Neural progenitor cell (in vitro differentiated cells): ENCODE measurements at regions not wholly inside any gene's neighbourhood (a gene's known extent, or its start where the extent isn't known, plus 50 kb on each side); places are given as distances from the start of the nearest gene placed in this dataset.

ENCODE experiments used
- DNase-seq: peaks from one replicate; pipeline ENCODE4 v3.0.0-alpha.2; 2016; ENCODE audit warnings: low spot score
- H2AFZ ChIP-seq: fragments of 200-600 bp; sonication (generic); replicated peaks from 2 replicates; pipeline ENCODE4 v1.6.1; 2016; ENCODE audit warnings: antibody characterized with exemption
- H3F3A ChIP-seq: fragments of 200-600 bp; sonication (generic); 2 replicates; pipeline ENCODE4 v1.6.1; 2016; ENCODE audit warnings: antibody characterized with exemption, low read depth
- H3K27ac ChIP-seq: fragments of 200-600 bp; sonication (generic); 2 replicates; pipeline ENCODE4 v1.5.1; 2016; ENCODE audit warnings: mild to moderate bottlenecking
- H3K27me3 ChIP-seq: fragments of 200-600 bp; sonication (generic); 2 replicates; pipeline ENCODE4 v1.6.1; 2016; ENCODE audit warnings: mild to moderate bottlenecking, moderate library complexity
- H3K36me3 ChIP-seq: fragments of 200-600 bp; sonication (generic); 2 replicates; pipeline ENCODE4 v1.5.1; 2016
- H3K4me1 ChIP-seq: fragments of 200-600 bp; sonication (generic); 2 replicates; pipeline ENCODE4 v1.6.1; 2016; ENCODE audit warnings: mixed run types
- H3K4me2 ChIP-seq: fragments of 200-600 bp; sonication (generic); 2 replicates; pipeline ENCODE4 v1.6.1; 2016
- H3K4me3 ChIP-seq: fragments of 200-600 bp; sonication (generic); 2 replicates; pipeline ENCODE4 v1.5.1; 2016
- H3K79me2 ChIP-seq: fragments of 200-600 bp; sonication (generic); 2 replicates; pipeline ENCODE4 v1.6.1; 2016; ENCODE audit warnings: low read depth
- H3K9ac ChIP-seq: fragments of 200-600 bp; sonication (generic); 2 replicates; pipeline ENCODE4 v1.6.1; 2016
- H3K9me3 ChIP-seq: fragments of 200-600 bp; sonication (generic); 2 replicates; pipeline ENCODE4 v1.5.1; 2016; ENCODE audit warnings: low read depth
- H4K20me1 ChIP-seq: fragments of 200-600 bp; sonication (generic); 2 replicates; pipeline ENCODE4 v1.6.1; 2016; ENCODE audit warnings: low read depth
- H3K27ac Mint-ChIP-seq: 3 replicates; pipeline ENCODE4 v1.8.0; 2021; ENCODE audit warnings: mixed read lengths
- H3K27me3 Mint-ChIP-seq: 2 replicates; pipeline ENCODE4 v1.8.0; 2022; ENCODE audit warnings: low read depth, mild to moderate bottlenecking, inconsistent platforms, moderate library complexity, mixed read lengths; ENCODE audit not compliant: insufficient read depth
- H3K36me3 Mint-ChIP-seq: 3 replicates; pipeline ENCODE4 v1.8.0; 2021; ENCODE audit warnings: mixed read lengths
- H3K4me1 Mint-ChIP-seq: 3 replicates; pipeline ENCODE4 v1.8.0; 2021; ENCODE audit warnings: mixed read lengths
- H3K4me3 Mint-ChIP-seq: 3 replicates; pipeline ENCODE4 v1.8.0; 2021; ENCODE audit warnings: mild to moderate bottlenecking, moderate library complexity, mixed read lengths
- H3K9me3 Mint-ChIP-seq: 3 replicates; pipeline ENCODE4 v1.8.0; 2020; ENCODE audit warnings: mixed read lengths
- CTCF ChIP-seq: fragments of 200-600 bp; sonication (generic); IDR thresholded peaks from 2 replicates; pipeline ENCODE4 v1.5.1; 2017; ENCODE audit warnings: antibody characterized with exemption, mild to moderate bottlenecking
- EZH2 ChIP-seq: fragments of 200-600 bp; sonication (generic); IDR thresholded peaks from 2 replicates; pipeline ENCODE4 v1.6.1; 2017; ENCODE audit warnings: antibody characterized with exemption, mild to moderate bottlenecking, moderate library complexity
- EZH2phosphoT487 ChIP-seq: fragments of 200-600 bp; sonication (generic); IDR thresholded peaks from 2 replicates; pipeline ENCODE4 v1.6.1; 2017; ENCODE audit warnings: antibody characterized with exemption

- Mint-ChIP-seq H3K4me1 (no peaks in the 10 kb centered on the region), H3K9me3 (no peaks in the 10 kb centered on the region), H3K36me3 (no peaks in the 10 kb centered on the region), H3K27me3 (no peaks in the 10 kb centered on the region), H3K27ac (no peak overlapping the region), H3K4me3 (no peak overlapping the region)
- Histone ChIP-seq H3K4me2 (no peak overlapping the region), H4K20me1 (no peaks in the 10 kb centered on the region), H2AFZ (no peak overlapping the region), H3K9ac (no peak overlapping the region), H3F3A (no peaks in the 10 kb centered on the region), H3K27ac (no peak overlapping the region), H3K4me1 (no peaks in the 10 kb centered on the region), H3K79me2 (no peaks in the 10 kb centered on the region), H3K27me3 (no peaks in the 10 kb centered on the region), H3K36me3 (no peaks in the 10 kb centered on the region), H3K9me3 (no peaks in the 10 kb centered on the region), H3K4me3 (no peak overlapping the region)
- no peak for TF ChIP-seq EZH2phosphoT487
- TF ChIP-seq EZH2 = no peak
- no peak for TF ChIP-seq CTCF
- no peak for DNase-seq
These were observed 370.7 kb upstream of the MCTP2 start for GRCh38 chr15:93860701-93861100.

- no peak overlapping the region for H3K27ac ChIP-seq
- no peaks in the 10 kb centered on the region for H3K36me3 Mint-ChIP-seq
- H3K27me3 ChIP-seq = no peaks in the 10 kb centered on the region
- H3K4me2 ChIP-seq = no peak overlapping the region
- no peaks in the 10 kb centered on the region for H3K36me3 ChIP-seq
- no peaks in the 10 kb centered on the region for H3K9me3 Mint-ChIP-seq
- H3F3A ChIP-seq = no peaks in the 10 kb centered on the region
- no peak for TF ChIP-seq EZH2
- TF ChIP-seq EZH2phosphoT487 = no peak
- no peak for TF ChIP-seq CTCF
- no peaks in the 10 kb centered on the region for H4K20me1 ChIP-seq
- no peak overlapping the region for H3K4me3 Mint-ChIP-seq
- H3K4me3 ChIP-seq = no peak overlapping the region
- no peak overlapping the region for H3K9ac ChIP-seq
- no peak for DNase-seq
- no peak overlapping the region for H3K27ac Mint-ChIP-seq
- no peaks in the 10 kb centered on the region for H3K9me3 ChIP-seq
- H3K27me3 Mint-ChIP-seq = no peaks in the 10 kb centered on the region
- H3K4me1 Mint-ChIP-seq = no peaks in the 10 kb centered on the region
- no peaks in the 10 kb centered on the region for H3K79me2 ChIP-seq
- H3K4me1 ChIP-seq = no peaks in the 10 kb centered on the region
- H2AFZ ChIP-seq = no peak overlapping the region
These were observed 372.2 kb upstream of the MCTP2 start for GRCh38 chr15:93859176-93859575.

DNA sequence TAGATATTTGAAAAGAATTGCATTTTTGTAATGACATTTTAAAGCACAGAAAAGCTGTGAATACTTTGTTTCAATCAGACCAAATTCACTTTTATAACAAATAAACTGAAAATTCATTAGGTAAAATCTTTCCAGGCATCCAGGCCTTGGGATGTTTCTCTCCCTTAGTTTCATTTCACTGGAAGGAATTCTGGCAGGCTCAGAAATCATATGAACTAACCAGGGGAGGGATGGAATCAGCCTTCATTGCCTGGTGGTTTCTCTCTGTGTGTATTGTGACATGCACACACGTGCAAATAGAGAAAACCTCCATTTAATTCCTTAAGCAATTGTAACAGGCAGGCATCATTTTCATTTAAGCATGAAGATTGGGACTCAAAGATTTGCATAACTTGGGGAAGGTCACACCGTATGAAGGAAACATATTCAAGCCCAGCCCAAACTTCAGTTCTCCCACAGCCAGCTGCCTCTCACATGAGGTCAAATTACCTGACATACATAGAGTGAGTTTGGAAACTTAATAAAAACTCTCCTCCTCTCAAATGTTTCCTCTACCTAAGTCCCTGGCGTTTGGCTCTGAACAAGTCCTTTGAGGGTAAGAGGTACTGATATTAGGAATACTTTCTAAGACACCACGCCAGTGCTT, 376.1 kb upstream of the MCTP2 start:
- Mint-ChIP-seq H3K27me3 (no peaks in the 10 kb centered on the region), H3K36me3 (no peaks in the 10 kb centered on the region), H3K4me1 (no peaks in the 10 kb centered on the region), H3K9me3 (no peaks in the 10 kb centered on the region), H3K4me3 (no peak overlapping the region), H3K27ac (no peak overlapping the region)
- no peak overlapping the region for H3K4me3 ChIP-seq
- no peak overlapping the region for H3K9ac ChIP-seq
- H3K36me3 ChIP-seq = no peaks in the 10 kb centered on the region
- H3F3A ChIP-seq = no peaks in the 10 kb centered on the region
- H3K9me3 ChIP-seq = no peaks in the 10 kb centered on the region
- no peaks in the 10 kb centered on the region for H3K79me2 ChIP-seq
- H3K27ac ChIP-seq = no peak overlapping the region
- H3K4me2 ChIP-seq = no peak overlapping the region
- no peak for DNase-seq
- TF ChIP-seq CTCF = no peak
- no peak for TF ChIP-seq EZH2
- TF ChIP-seq EZH2phosphoT487 = no peak
- H4K20me1 ChIP-seq = no peaks in the 10 kb centered on the region
- H3K27me3 ChIP-seq = no peaks in the 10 kb centered on the region
- H3K4me1 ChIP-seq = no peaks in the 10 kb centered on the region
- H2AFZ ChIP-seq = peak overlapping the region; percentile 51
